ENCODE measurements at regions not wholly inside any gene's neighbourhood (a gene's known extent, or its start where the extent isn't known, plus 50 kb on each side); places are given as distances from the start of the nearest gene placed in this dataset.

DNA sequence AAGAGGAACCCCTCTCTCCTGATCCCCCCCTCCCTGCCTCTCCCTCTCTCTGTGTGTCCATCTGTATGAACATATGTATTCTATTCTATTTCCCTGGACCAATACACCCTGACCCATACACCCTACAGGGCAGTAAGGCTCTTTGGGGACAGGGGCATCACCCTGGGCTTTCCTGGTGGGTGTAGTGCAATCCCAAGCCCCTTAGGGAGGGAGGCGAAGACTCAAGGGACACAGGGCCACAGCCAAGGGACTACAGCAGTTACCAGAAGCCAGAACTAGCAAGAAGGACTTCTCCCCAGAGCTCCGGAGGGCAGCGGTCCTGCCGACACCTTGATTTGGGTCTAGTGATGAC, 214.2 kb upstream of the RAB6C start:
- Histone ChIP-seq H3K27me3 (ENCODE audit: control insufficient read depth, insufficient read depth, low read length) (no peaks in the 10 kb centered on the region), H3K4me3 (ENCODE audit: low read depth, low read length) (no peak overlapping the region), H3K27ac (ENCODE audit: low read depth, low read length) (no peak overlapping the region), H3K9me3 (ENCODE audit: control insufficient read depth, insufficient read depth, low read length) (peaks cover 71% of the 10 kb centered on the region)
- TF ChIP-seq, protein P1, sequence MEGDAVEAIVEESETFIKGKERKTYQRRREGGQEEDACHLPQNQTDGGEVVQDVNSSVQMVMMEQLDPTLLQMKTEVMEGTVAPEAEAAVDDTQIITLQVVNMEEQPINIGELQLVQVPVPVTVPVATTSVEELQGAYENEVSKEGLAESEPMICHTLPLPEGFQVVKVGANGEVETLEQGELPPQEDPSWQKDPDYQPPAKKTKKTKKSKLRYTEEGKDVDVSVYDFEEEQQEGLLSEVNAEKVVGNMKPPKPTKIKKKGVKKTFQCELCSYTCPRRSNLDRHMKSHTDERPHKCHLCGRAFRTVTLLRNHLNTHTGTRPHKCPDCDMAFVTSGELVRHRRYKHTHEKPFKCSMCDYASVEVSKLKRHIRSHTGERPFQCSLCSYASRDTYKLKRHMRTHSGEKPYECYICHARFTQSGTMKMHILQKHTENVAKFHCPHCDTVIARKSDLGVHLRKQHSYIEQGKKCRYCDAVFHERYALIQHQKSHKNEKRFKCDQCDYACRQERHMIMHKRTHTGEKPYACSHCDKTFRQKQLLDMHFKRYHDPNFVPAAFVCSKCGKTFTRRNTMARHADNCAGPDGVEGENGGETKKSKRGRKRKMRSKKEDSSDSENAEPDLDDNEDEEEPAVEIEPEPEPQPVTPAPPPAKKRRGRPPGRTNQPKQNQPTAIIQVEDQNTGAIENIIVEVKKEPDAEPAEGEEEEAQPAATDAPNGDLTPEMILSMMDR (IDR thresholded peaks at IDR 0.05; ENCODE audit: low read depth, low read length), result no peak
- POLR2A ChIA-PET, result no interaction called here
- no peak for DNase-seq (ENCODE audit: low read depth, low spot score)
- CTCF ChIA-PET, result no interaction called here

DNA sequence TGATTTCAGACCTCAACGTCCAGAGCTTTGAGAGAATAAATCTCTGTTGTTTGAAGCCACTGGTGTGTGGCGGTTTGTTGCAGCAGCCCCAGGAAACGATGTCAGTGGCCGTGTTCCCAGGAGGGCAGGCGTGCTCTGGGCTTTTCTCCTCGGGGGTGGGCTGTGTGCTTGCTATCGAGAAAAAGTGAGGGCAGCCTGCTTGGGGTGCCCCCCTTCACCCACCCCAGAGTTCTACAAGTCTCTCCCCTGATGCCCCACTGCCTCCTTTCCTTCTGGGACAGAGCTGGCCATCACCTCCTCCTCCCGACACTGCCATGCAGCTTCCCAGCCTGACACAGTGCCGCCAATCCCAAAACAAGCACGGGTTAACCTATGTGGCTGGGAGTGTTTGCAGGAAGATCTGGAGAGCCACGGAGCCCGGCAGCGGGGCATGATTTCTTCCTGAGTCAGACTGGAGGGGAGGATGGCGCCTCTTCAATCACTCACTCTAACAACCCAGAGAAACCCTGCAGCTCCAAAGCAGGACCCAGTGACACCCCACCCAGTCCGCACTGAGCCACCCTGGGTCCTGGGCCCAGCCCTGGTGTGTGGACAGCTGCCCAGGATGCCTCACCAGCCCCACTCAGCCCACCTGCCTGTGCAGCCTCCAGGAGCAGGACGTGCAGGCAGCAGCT, 213.7 kb upstream of the RAB6C start:
- Histone ChIP-seq H3K27me3 (ENCODE audit: control insufficient read depth, insufficient read depth, low read length) (no peaks in the 10 kb centered on the region), H3K27ac (ENCODE audit: low read depth, low read length) (no peak overlapping the region), H3K4me3 (ENCODE audit: low read depth, low read length) (no peak overlapping the region), H3K9me3 (ENCODE audit: control insufficient read depth, insufficient read depth, low read length) (peaks cover 67% of the 10 kb centered on the region)
- TF ChIP-seq, protein P1 (IDR thresholded peaks at IDR 0.05; ENCODE audit: low read depth, low read length), result no peak
- DNase-seq (ENCODE audit: low read depth, low spot score), result no peak
- CTCF ChIA-PET, result no interaction called here
- POLR2A ChIA-PET, result no interaction called here

DNA sequence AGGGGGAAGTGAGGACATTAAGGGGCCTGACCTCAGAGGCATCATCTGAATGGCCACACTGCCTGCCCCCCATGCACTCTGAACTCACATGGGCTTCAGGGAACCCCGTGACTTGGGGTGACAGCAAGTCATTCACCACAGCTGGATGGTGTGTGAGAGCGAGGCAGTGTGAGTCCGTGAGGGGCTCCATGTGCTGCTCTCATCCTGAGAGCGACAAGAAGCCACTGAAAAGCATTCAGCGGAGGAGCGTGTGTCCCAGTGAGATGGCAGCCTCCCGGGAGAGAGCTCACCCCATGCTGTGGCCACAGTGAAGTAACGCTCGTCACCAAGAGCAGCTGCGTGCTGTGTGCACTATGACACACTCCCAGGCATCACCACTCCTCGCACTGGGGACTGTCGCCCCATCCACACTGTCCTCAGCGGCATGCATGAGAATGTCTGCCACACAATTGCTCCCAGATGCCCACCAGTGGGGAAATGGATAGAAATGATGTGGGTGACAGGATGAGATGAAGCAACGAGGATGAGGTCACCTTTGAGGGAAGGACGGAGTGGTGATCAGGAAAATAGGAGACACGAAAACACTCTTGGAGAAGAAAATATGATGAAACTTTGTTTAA, 213.0 kb upstream of the RAB6C start:
- TF ChIP-seq, protein P1 (IDR thresholded peaks at IDR 0.05; ENCODE audit: low read depth, low read length), result no peak
- ChIA-PET POLR2A (no interaction called here), CTCF (no interaction called here)
- no peak for DNase-seq (ENCODE audit: low read depth, low spot score)
- H3K9me3 ChIP-seq (ENCODE audit: control insufficient read depth, insufficient read depth, low read length), result peaks cover 63% of the 10 kb centered on the region
- no peak overlapping the region for H3K4me3 ChIP-seq (ENCODE audit: low read depth, low read length)
- no peak overlapping the region for H3K27ac ChIP-seq (ENCODE audit: low read depth, low read length)
- no peaks in the 10 kb centered on the region for H3K27me3 ChIP-seq (ENCODE audit: control insufficient read depth, insufficient read depth, low read length)

GRCh38 chr2:129767346-129768035, 212.0 kb upstream of the RAB6C start:
- TF ChIP-seq, protein P1 (IDR thresholded peaks at IDR 0.05; ENCODE audit: low read depth, low read length), result no peak
- no peak overlapping the region for H3K27ac ChIP-seq (ENCODE audit: low read depth, low read length)
- DNase-seq (ENCODE audit: low read depth, low spot score), result no peak
- H3K9me3 ChIP-seq (ENCODE audit: control insufficient read depth, insufficient read depth, low read length), result peaks cover 55% of the 10 kb centered on the region
- CTCF ChIA-PET, result no interaction called here
- POLR2A ChIA-PET, result no interaction called here
- H3K27me3 ChIP-seq (ENCODE audit: control insufficient read depth, insufficient read depth, low read length), result no peaks in the 10 kb centered on the region
- H3K4me3 ChIP-seq (ENCODE audit: low read depth, low read length), result no peak overlapping the region

GRCh38 chr2:129768036-129768386, 211.5 kb upstream of the RAB6C start:
- ChIA-PET POLR2A (no interaction called here), CTCF (no interaction called here)
- no peak for DNase-seq (ENCODE audit: low read depth, low spot score)
- TF ChIP-seq, protein P1 (IDR thresholded peaks at IDR 0.05; ENCODE audit: low read depth, low read length), result no peak
- Histone ChIP-seq H3K27me3 (ENCODE audit: control insufficient read depth, insufficient read depth, low read length) (no peaks in the 10 kb centered on the region), H3K9me3 (ENCODE audit: control insufficient read depth, insufficient read depth, low read length) (peaks cover 50% of the 10 kb centered on the region), H3K4me3 (ENCODE audit: low read depth, low read length) (no peak overlapping the region), H3K27ac (ENCODE audit: low read depth, low read length) (no peak overlapping the region)

All from AG04450 (cell line).